Activated CD4-positive, alpha-beta T cell treated with anti-CD3 and anti-CD28 coated beads, Interleukin-2, Interleukin-4, amounts not matched to agents 100 ng/mL and 50 ng/mL, durations not matched to agents 16 hours and 8 hours (primary cell): ENCODE measurements at regions not wholly inside any gene's neighbourhood (a gene's known extent, or its start where the extent isn't known, plus 50 kb on each side); places are given as distances from the start of the nearest gene placed in this dataset.

ENCODE experiments used
- DNase-seq: peaks from one replicate; pipeline ENCODE4 v3.0.0-alpha.2; 2020; ENCODE audit warnings: low spot score

GRCh38 chr22:48855013-48855412, 972.7 kb downstream of the BRD1 start:
- DNase-seq, result no peak

GRCh38 chr22:48853627-48854240, 973.9 kb downstream of the BRD1 start:
- no peak for DNase-seq

DNA sequence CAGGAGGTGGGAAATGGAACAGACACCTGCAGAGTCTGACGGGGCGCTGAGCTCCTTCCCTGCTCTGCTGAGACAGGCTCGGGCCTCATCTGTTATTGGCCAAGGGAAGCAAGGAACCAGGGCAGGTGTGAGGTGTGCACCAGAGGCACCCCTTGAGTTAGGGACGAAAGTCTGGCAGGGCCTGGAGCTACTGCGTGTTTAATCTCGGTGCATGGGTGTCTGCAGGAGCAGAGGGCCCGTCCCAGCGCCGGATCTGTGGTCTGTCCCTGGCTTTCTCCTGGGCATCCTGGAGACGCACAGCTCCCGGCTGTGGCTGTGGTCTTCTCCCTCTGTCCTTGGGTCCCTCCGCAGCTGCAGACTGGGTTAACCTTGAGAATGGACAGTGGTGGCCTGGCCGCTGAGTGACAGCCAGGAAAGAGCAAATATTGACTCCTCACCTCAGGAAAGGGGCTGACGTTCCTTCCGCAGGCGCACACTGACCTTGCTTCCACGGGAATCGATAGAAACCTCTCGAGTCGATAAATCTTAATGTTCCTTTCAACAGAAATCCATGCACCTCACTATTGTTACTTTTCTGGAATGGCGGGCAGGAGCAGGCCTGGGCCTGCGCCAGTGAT, 975.6 kb downstream of the BRD1 start:
- no peak for DNase-seq

DNA sequence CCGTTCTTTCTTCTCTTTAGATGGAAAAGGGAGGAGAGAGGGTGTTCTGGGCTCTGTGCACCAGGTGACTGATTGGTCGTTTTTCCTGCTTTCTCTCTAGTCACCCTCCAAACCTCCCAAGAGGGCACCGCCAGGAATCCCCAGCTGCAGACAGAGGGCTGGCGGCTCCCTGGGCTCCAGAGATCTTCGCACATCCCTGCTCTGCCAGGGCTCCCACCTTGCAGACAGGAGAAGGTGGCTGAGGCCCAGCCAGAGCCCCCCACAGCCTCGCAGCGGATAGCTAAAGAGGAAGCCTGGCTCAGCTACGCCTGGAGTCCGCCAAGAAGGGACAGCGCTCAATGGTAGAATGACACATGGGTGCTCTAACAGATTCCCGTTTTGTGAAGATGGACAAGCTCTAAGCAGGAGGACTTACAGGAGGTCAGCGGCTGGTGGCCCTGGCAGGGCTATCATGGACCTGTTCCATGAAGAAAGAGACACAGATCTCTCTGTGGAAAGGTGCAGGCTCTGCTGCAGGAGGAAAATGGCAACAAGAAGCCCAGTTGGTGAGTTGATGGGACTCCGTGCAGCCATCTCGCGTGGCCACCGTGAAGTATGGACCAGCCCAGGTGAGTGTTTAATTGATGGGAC, 976.9 kb downstream of the BRD1 start:
- no peak for DNase-seq

DNA sequence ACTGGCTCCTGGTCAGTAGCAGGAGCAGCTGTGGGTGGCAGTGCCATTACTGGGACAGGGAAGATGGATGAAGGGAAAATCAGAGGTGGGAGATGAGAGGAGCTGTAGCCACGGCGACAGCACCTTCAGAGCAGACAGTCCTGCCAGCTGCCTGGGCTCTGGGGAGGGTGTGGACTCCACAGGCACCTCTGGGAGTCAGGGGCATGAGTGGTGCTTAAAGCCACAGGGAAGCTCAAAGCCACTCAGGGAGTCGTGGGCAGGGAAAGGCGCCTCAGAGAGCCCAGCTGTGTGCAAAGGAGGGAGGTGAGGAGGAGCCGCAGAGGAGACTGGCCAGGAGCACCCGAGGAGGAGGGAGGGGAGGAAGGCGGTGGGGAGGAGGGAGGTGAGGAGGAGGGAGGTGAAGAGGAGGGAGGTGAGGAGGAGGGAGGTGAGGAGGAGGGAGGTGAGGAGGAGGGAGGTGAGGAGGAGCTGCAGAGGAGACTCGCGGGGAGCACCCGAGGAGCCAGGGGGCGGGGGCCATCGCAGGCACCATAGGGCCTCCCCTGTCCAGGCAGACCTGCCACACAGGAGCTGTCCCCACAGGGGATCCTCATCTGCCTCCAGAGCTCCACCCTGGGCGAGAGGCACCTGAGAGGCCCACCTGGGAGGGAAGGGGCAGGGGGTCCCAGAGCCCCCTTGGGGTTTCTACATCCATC, 977.6 kb downstream of the BRD1 start:
- DNase-seq, result no peak

GRCh38 chr22:48849219-48849912, 978.3 kb downstream of the BRD1 start:
- no peak for DNase-seq

DNA sequence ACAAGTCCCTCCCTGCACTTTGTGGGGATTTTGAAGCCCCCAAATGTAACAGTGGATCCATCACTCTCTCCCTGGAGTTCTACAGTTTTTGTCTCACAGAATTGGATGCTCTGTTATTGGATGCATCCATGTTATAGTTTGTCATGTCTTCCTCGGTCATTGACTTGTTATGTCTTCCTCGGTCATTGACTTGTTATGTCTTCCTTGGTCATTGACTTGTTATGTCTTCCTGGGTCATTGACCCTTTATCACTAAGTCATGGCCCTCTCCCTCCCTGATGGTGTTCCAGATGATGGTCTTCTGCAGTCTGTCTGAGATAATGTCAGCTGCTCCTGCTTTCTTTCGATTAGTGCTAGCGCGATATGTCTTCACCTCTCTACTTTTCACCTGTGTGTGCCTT, 981.5 kb downstream of the BRD1 start:
- no peak for DNase-seq

- DNase-seq, result no peak
These were observed 982.2 kb downstream of the BRD1 start for GRCh38 chr22:48845356-48845936.

DNA sequence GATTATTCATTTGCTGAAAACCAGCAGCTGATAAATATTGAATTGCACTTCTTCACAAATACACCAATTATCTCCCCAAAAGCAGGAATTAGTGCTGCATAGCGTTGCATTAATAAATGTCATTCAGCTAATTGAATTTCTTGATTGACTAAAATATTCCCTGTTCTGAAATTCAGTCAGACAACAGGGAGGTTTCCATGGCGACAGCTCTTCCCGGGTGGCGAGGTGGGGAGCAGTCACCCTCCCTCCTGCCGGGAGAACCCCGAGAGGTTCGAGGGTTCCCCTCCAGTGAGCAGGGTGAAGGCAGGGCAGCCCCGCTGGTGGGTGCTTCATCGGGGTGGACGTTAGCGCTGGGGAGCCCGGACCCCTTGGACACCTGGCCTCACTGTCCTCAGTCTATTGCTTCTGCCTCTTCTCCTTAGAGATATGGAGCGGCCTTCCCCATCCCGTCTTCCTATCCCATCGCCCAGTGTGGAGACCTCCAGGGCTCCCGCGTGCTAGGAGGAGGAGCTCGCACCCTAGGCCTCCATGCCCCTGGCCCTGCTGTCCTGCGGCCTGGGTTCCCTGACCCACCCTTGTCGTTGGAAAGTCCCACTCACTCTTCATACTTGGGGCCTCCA, 983.5 kb downstream of the BRD1 start:
- no peak for DNase-seq

- DNase-seq, result no peak
These were observed 984.0 kb downstream of the BRD1 start for GRCh38 chr22:48843640-48844039.

DNA sequence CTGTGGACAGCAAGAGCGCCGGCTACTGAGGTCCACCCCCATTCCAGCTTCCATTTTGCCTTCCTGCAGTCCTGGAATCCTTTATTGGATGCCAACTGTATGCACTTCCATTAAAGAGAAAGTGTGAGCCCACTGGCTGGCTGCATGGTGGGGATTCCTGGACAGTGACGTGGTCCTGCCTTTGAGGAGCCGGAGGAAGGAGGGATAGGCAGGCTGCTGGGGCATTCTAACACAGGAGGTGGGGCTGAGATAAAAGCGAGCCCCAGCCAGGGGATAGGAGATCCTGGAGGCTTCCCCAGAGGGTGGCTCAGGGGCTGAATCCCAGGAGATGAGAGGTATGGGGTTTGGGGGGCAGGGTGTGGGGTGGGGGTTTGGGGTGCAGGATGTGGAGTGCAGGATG, 984.7 kb downstream of the BRD1 start:
- DNase-seq, result no peak

DNA sequence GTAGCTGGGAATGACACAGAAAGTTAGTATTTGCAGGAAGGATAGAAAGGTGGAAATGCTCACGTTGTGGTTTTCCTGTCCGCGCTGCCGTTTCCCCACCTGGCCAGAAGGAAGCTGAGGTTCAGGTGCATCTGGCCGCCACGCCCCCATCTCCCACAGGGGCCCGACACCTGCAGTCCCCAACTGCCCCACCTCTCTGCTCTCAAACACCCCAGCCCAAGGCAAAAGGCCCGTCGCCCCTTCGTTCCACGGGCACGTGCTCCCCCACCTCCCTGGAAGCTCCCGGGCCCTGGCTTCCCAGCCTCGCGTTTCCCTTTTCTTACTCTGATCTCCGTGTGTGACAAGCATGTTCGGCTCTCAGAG, 985.1 kb downstream of the BRD1 start:
- no peak for DNase-seq

- DNase-seq, result no peak
These were observed 985.6 kb downstream of the BRD1 start for GRCh38 chr22:48841881-48842582.

- DNase-seq, result no peak
These were observed 987.3 kb downstream of the BRD1 start for GRCh38 chr22:48840112-48840949.

DNA sequence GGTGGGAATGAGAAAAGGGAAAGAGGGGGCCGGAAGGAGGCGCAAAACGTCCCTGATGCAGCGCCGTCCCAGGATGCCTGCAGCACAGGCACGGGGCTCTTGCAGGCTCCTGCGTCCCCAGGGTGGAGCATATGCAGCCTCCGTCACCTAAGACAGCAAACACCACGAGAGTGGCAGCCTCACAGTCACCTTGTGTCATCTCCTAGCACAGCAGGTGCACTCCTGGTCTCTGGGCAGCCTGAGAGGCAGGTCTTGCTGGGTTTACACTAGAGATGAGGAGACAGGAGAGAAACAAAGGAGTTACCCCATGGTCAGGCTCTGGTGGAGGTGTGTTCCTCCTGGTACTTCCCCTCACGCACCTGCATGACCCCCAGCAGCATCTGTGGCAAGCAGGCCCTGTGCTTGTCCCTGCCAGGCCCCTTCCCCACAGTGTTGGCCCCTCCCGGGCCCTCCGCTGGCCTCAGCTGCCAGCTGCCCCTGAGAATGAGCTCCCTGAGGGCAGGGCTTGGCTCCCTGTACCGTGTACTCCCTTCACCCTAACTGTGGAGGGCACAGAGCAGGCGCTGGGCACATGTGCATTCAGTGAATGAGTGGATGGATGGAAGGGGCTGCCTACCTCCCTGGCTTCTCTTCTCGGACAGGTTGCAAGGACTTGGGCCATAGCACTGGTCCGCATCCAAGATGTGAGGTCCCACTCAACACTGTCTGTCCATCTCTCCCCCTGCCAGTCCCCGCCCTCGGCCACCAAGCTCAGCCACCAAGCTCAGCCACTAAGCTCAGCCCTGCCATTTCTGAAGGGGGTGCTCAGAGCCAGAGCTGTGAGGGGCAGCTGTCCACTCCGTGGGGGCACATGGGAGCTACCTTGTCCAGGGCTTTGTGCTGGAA, 988.6 kb downstream of the BRD1 start:
- no peak for DNase-seq

- DNase-seq, result no peak
These were observed 989.3 kb downstream of the BRD1 start for GRCh38 chr22:48838376-48838775.

- DNase-seq, result no peak
These were observed 990.2 kb downstream of the BRD1 start for GRCh38 chr22:48837341-48837935.

DNA sequence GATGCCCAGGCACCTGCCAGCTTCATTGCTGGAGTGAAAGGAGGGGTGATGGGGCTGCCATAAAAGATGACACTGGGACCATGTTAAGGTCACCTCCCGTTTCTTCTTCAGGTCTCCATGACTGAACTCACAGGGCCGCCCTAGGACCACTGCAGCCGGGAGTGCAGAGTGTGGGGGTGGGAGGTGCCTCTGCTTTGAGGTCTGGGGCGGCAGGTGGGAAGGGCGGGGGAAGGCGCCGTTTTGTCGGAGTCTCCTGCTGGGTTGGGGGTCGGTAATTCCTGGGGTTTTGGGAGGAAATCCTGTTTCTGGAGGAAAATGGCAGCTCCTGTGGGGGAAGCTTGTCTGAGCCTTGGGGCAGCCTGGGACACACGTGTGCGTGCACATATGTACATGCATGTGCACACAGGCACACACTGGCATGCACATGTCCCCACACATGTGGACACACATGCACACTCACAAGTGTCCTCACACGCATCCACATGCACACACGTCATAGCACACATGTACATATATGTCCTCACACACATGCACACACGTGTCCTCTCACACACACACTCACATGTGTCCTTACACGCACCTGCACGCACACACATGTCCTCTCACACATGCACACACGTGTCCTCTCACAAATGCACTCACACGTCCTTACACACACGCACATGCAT, 990.9 kb downstream of the BRD1 start:
- DNase-seq, result no peak
